Esophagus muscularis mucosa (tissue), 3 donors: ENCODE measurements at regions not wholly inside any gene's neighbourhood (a gene's known extent, or its start where the extent isn't known, plus 50 kb on each side); places are given as distances from the start of the nearest gene placed in this dataset.

Experiments
- small RNA-seq, 3 donors: library from RNA; depleted of rRNA; stranded (forward); fragments of <200 nt; gene quantifications; one replicate each; pipeline ENCODE3, GENCODE V24; 2016

Small RNAs in the stretch of these regions (small RNA-seq; reads per million reads assigned to genes)
- gene HIGD1AP2 (0 reads per million in 3 donors), gene RNU6-67P (0 reads per million in 3 donors), gene RNU6-77P (0 reads per million in 3 donors)
